Endothelial cell of umbilical vein (primary cell): ENCODE measurements at regions not wholly inside any gene's neighbourhood (a gene's known extent, or its start where the extent isn't known, plus 50 kb on each side); places are given as distances from the start of the nearest gene placed in this dataset.

ENCODE experiments used
- CTCF ChIP-seq, 2 donors: IDR thresholded peaks; 1 replicate in 1 of 2; 2 replicates in 1 of 2; pipeline ENCODE4 v1.5.1; 2011; ENCODE audit warnings: low read length in 2 of 2, mild to moderate bottlenecking in 2 of 2, moderate library complexity in 2 of 2, control low read depth in 1 of 2, inconsistent platforms in 1 of 2, low read depth in 1 of 2; ENCODE audit not compliant: insufficient read depth in 1 of 2; ENCODE audit errors: extremely low read depth in 1 of 2
- EZH2 ChIP-seq: IDR thresholded peaks from 2 replicates; pipeline ENCODE4 v1.6.1; 2012; ENCODE audit warnings: borderline replicate concordance, low read depth, mild to moderate bottlenecking, moderate library complexity, low read length, inconsistent platforms; ENCODE audit not compliant: severe bottlenecking

GRCh38 chr3:191688756-191689433, 227.9 kb downstream of the PYDC2 start:
- TF ChIP-seq CTCF (IDR thresholded peaks at IDR 0.05; ENCODE audit: extremely low read depth in 1 of 2, insufficient read depth in 1 of 2, low read depth in 1 of 2, low read length in 2 of 2) (no peak), EZH2 (no peak)
